ENCODE measurements at regions not wholly inside any gene's neighbourhood (a gene's known extent, or its start where the extent isn't known, plus 50 kb on each side); places are given as distances from the start of the nearest gene placed in this dataset.
A peak's percentile ranks its signal among the peaks of the same experiment; 100 is the strongest.
"Not testable (repeated sequence)": the region's sequence is repeated elsewhere in the genome, so short reads cannot be mapped to it uniquely, and the experiment has no call there.

DNA sequence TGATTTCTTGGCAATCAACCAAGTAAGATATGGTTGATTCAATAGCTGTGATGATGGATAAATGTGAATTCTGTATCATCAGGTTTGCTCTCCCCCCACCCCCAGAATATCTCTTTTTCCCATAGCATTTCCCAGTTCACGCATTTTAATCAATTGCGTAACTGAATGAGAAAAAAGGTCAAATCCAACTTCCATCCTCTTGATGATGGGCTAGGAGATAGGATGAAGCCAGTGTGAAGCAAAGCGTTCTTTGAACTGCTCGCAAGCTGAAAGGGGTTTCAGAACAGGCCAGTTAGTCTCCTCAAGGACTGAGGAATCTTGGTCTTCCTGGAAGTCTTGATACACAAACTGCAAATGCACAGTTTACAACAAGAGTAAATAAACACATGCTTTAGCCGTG lies 94.5 kb upstream of the ARMC3 start:
- H3K27me3 ChIP-seq (replicated peaks; ENCODE audit: control insufficient read depth, insufficient read depth, low read length) = no peaks in the 10 kb centered on the region
- H3K4me3 ChIP-seq (replicated peaks; ENCODE audit: low read depth, low read length) = no peak overlapping the region
- H3K36me3 ChIP-seq (ENCODE audit: control insufficient read depth, insufficient read depth, low read length) = no peaks in the 10 kb centered on the region
- no peak for DNase-seq (ENCODE audit: extremely low read depth, insufficient read length)
- TF ChIP-seq CTCF (IDR thresholded peaks at IDR 0.05; ENCODE audit: insufficient read depth, low read length, poor library complexity, severe bottlenecking) = no peak

GRCh38 chr10:22832851-22833250 lies 95.0 kb upstream of the ARMC3 start:
- no peak for DNase-seq (ENCODE audit: extremely low read depth, insufficient read length)
- H3K27me3 ChIP-seq (replicated peaks; ENCODE audit: control insufficient read depth, insufficient read depth, low read length) = no peaks in the 10 kb centered on the region
- no peaks in the 10 kb centered on the region for H3K36me3 ChIP-seq (ENCODE audit: control insufficient read depth, insufficient read depth, low read length)
- H3K4me3 ChIP-seq (replicated peaks; ENCODE audit: low read depth, low read length) = no peak overlapping the region
- no peak for TF ChIP-seq CTCF (IDR thresholded peaks at IDR 0.05; ENCODE audit: insufficient read depth, low read length, poor library complexity, severe bottlenecking)

GRCh38 chr10:22832066-22832602 lies 95.7 kb upstream of the ARMC3 start:
- DNase-seq (ENCODE audit: extremely low read depth, insufficient read length) = no peak
- no peaks in the 10 kb centered on the region for H3K27me3 ChIP-seq (replicated peaks; ENCODE audit: control insufficient read depth, insufficient read depth, low read length)
- H3K36me3 ChIP-seq (ENCODE audit: control insufficient read depth, insufficient read depth, low read length) = no peaks in the 10 kb centered on the region
- TF ChIP-seq CTCF (IDR thresholded peaks at IDR 0.05; ENCODE audit: insufficient read depth, low read length, poor library complexity, severe bottlenecking) = no peak
- H3K4me3 ChIP-seq (replicated peaks; ENCODE audit: low read depth, low read length) = no peak overlapping the region

DNA sequence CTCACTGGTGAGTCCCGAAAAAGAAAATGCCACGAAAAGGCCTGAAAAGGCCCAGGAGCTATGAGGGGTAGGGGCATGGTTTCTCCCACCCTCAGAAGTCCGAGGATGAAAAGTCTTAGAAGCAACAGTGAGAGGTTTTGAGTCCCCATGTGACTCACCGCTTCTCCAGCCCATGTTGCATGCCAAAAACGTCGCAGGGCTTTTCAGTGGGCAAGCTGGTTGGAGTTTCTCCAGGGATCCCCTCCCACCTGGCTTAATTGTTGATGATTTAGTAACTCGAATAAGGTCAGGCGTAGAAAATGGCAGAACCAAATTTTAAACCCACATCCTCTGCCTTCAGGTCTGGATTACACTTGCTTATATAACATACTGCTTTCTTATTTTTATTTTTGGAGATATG lies 96.3 kb upstream of the ARMC3 start:
- Histone ChIP-seq H3K36me3 (ENCODE audit: control insufficient read depth, insufficient read depth, low read length) (no peaks in the 10 kb centered on the region), H3K27me3 (replicated peaks; ENCODE audit: control insufficient read depth, insufficient read depth, low read length) (no peaks in the 10 kb centered on the region), H3K4me3 (replicated peaks; ENCODE audit: low read depth, low read length) (no peak overlapping the region)
- TF ChIP-seq CTCF (IDR thresholded peaks at IDR 0.05; ENCODE audit: insufficient read depth, low read length, poor library complexity, severe bottlenecking) = no peak
- DNase-seq (ENCODE audit: extremely low read depth, insufficient read length) = no peak

DNA sequence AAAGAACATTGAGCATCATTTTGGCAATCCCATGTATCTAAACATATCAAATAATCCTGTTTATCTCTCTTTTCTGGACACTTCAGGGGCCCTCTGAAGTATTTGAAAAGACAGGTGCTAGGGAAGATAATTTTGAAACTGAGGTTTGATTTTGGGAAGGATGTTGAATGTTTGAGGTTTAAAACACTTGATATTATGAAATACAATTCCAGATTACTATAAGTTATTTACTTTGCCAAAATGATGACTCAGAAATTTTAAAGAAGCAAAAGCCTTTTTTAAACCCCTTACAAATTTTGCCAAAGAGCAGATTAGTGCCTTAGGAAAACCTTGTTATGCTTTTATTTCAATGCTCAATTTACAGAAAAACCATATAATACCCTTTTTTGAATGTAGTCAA lies 99.1 kb upstream of the ARMC3 start:
- not testable (repeated sequence) for H3K4me3 ChIP-seq (replicated peaks; ENCODE audit: low read depth, low read length); H3K36me3 ChIP-seq (ENCODE audit: control insufficient read depth, insufficient read depth, low read length); H3K27me3 ChIP-seq (replicated peaks; ENCODE audit: control insufficient read depth, insufficient read depth, low read length); DNase-seq (ENCODE audit: extremely low read depth, insufficient read length)

- H3K4me3 ChIP-seq (replicated peaks; ENCODE audit: low read depth, low read length) = no peak overlapping the region
- DNase-seq (ENCODE audit: extremely low read depth, insufficient read length) = peak; percentile 28
- TF ChIP-seq CTCF (IDR thresholded peaks at IDR 0.05; ENCODE audit: insufficient read depth, low read length, poor library complexity, severe bottlenecking) = no peak
Measured at GRCh38 chr10:22825841-22826240, 102.0 kb upstream of the ARMC3 start.

More at GRCh38 chr10:22825841-22826240, 102.0 kb upstream of the ARMC3 start:
- Histone ChIP-seq H3K27me3 (replicated peaks; ENCODE audit: control insufficient read depth, insufficient read depth, low read length) (no peaks in the 10 kb centered on the region), H3K36me3 (ENCODE audit: control insufficient read depth, insufficient read depth, low read length) (no peaks in the 10 kb centered on the region)
